A673 (cell line): ENCODE measurements at regions not wholly inside any gene's neighbourhood (a gene's known extent, or its start where the extent isn't known, plus 50 kb on each side); places are given as distances from the start of the nearest gene placed in this dataset.

Experiments
- BruUV-seq: library from RNA; stranded (reverse); fragments of 400-500 nt; replicated peaks from 2 replicates; lab custom pipeline; 2021; lab: Mats Ljungman, UMichigan
- CTCF ChIA-PET: fragments of 300-600 bp; sonication (Branson Sonifier 250); formaldehyde crosslinking; loops from one replicate; lab custom pipeline; 2022; ENCODE audit warnings: antibody characterized with exemption; lab: Charles Lee
- POLR2A ChIA-PET: fragments of 300-600 bp; sonication (Branson Sonifier 250); formaldehyde crosslinking; loops from one replicate; lab custom pipeline; 2022; ENCODE audit warnings: antibody characterized with exemption; ENCODE audit not compliant: low non-redundant PET; lab: Charles Lee
- DNase-seq: peaks from one replicate; pipeline ENCODE4 v3.0.0-alpha.2; 2015; ENCODE audit warnings: low spot score
- H3K27ac ChIP-seq: fragments of 200-600 bp; sonication (generic); 2 replicates; pipeline ENCODE4 v1.5.1; 2016; ENCODE audit warnings: mixed run types, low read depth, mild to moderate bottlenecking, mixed read lengths, antibody characterized with exemption, low read length; ENCODE audit not compliant: poor library complexity, severe bottlenecking
- H3K27me3 ChIP-seq: fragments of 200-600 bp; sonication (generic); replicated peaks from 2 replicates; pipeline ENCODE4 v1.6.1; 2017; ENCODE audit warnings: mixed run types, low read depth, mild to moderate bottlenecking, mixed read lengths, antibody characterized with exemption, low read length; ENCODE audit not compliant: insufficient read depth, poor library complexity
- H3K36me3 ChIP-seq: fragments of 200-600 bp; sonication (generic); 2 replicates; pipeline ENCODE4 v1.6.1; 2016; ENCODE audit warnings: mixed run types, mild to moderate bottlenecking, mixed read lengths, antibody characterized with exemption, low read length; ENCODE audit not compliant: insufficient read depth, poor library complexity, severe bottlenecking
- H3K4me1 ChIP-seq: fragments of 200-600 bp; sonication (generic); 2 replicates; pipeline ENCODE4 v1.6.1; 2017; ENCODE audit warnings: mixed run types, mild to moderate bottlenecking, mixed read lengths, antibody characterized with exemption, low read length; ENCODE audit not compliant: insufficient read depth, poor library complexity, severe bottlenecking
- H3K4me3 ChIP-seq: fragments of 200-600 bp; sonication (generic); 2 replicates; pipeline ENCODE4 v1.5.1; 2016; ENCODE audit warnings: low read depth, mixed run types, mild to moderate bottlenecking, mixed read lengths, low read length; ENCODE audit not compliant: poor library complexity, severe bottlenecking
- H3K9me3 ChIP-seq: fragments of 200-600 bp; sonication (generic); 2 replicates; pipeline ENCODE4 v1.6.1; 2016; ENCODE audit warnings: mixed run types, low read depth, mild to moderate bottlenecking, mixed read lengths, antibody characterized with exemption, low read length; ENCODE audit not compliant: poor library complexity, severe bottlenecking
- CTCF ChIP-seq: fragments of 300-800, 200-600 bp; sonication (generic); conservative IDR thresholded peaks from 2 replicates; pipeline ENCODE4 v1.5.1; 2017; ENCODE audit warnings: low read depth, mild to moderate bottlenecking, antibody characterized with exemption, low read length, moderate library complexity, mixed read lengths
- EZH2 ChIP-seq: fragments of 200-600 bp; sonication (generic); IDR thresholded peaks from 2 replicates; pipeline ENCODE4 v1.6.1; 2017; ENCODE audit warnings: borderline replicate concordance, low read depth, mild to moderate bottlenecking, mixed read lengths, antibody characterized with exemption, low read length; ENCODE audit not compliant: poor library complexity, severe bottlenecking
- intact Hi-C: fragments of 100-400 bp; cut with micrococcal nuclease; formaldehyde crosslinking; loops from one replicate; pipeline ENCODE4 v1.10.0; 2022; ENCODE audit not compliant: unreplicated experiment

GRCh38 chr13:47220453-47221140, 323.7 kb upstream of the HTR2A start:
- no peak for DNase-seq
- CTCF ChIA-PET: no interaction called here
- Histone ChIP-seq H3K36me3 (no peaks in the 10 kb centered on the region), H3K4me3 (no peak overlapping the region), H3K4me1 (no peaks in the 10 kb centered on the region), H3K9me3 (no peaks in the 10 kb centered on the region), H3K27ac (no peak overlapping the region), H3K27me3 (no peaks in the 10 kb centered on the region)
- no peak for TF ChIP-seq EZH2
- TF ChIP-seq CTCF: no peak
- POLR2A ChIA-PET: no interaction called here
- intact Hi-C loops: no loop called here
- no TSS peak for BruUV-seq

GRCh38 chr13:47218611-47219010, 321.8 kb upstream of the HTR2A start:
- intact Hi-C loops: no loop called here
- H3K4me3 ChIP-seq: no peak overlapping the region
- no peak overlapping the region for H3K27ac ChIP-seq
- TF ChIP-seq EZH2 (no peak), CTCF (no peak)
- ChIA-PET CTCF (no interaction called here), POLR2A (no interaction called here)
- no peaks in the 10 kb centered on the region for H3K27me3 ChIP-seq
- no peaks in the 10 kb centered on the region for H3K36me3 ChIP-seq
- DNase-seq: no peak
- H3K9me3 ChIP-seq: no peaks in the 10 kb centered on the region
- no peaks in the 10 kb centered on the region for H3K4me1 ChIP-seq
- no TSS peak for BruUV-seq

- H3K4me3 ChIP-seq: no peak overlapping the region
- no peaks in the 10 kb centered on the region for H3K27me3 ChIP-seq
- no peaks in the 10 kb centered on the region for H3K4me1 ChIP-seq
- BruUV-seq: no TSS peak
- no peaks in the 10 kb centered on the region for H3K9me3 ChIP-seq
- no peak for DNase-seq
- TF ChIP-seq EZH2 (no peak), CTCF (no peak)
- H3K36me3 ChIP-seq: no peaks in the 10 kb centered on the region
- POLR2A ChIA-PET: no interaction called here
- CTCF ChIA-PET: no interaction called here
- no peak overlapping the region for H3K27ac ChIP-seq
- intact Hi-C loops: no loop called here
Measured at GRCh38 chr13:47216176-47216822, 319.4 kb upstream of the HTR2A start.
